Esophagus squamous epithelium (tissue), 4 donors: ENCODE measurements at regions not wholly inside any gene's neighbourhood (a gene's known extent, or its start where the extent isn't known, plus 50 kb on each side); places are given as distances from the start of the nearest gene placed in this dataset.

Experiments
- CTCF ChIP-seq, 6 experiments: fragments of 450-650 bp in 4 of 6; fragments of 200-600 bp in 2 of 6; sonication (generic) in 2 of 6; IDR thresholded peaks; one replicate each; pipeline ENCODE4 v1.5.1; 2016 to 2019; ENCODE audit warnings: antibody characterized with exemption in 6 of 6, mild to moderate bottlenecking in 4 of 6, moderate library complexity in 4 of 6
- POLR2A ChIP-seq, 4 donors: fragments of 450-650 bp; IDR thresholded peaks; one replicate each; pipeline ENCODE4 v1.6.1; 2017; ENCODE audit warnings: antibody characterized with exemption in 4 of 4, mild to moderate bottlenecking in 4 of 4, moderate library complexity in 3 of 4

GRCh38 chr13:73168226-73168952 is 109.6 kb downstream of the KLF5 start:
- no peak for TF ChIP-seq POLR2A (IDR thresholded peaks at IDR 0.05)
- no peak for TF ChIP-seq CTCF (IDR thresholded peaks at IDR 0.05)
